GM19397 (cell line): ENCODE measurements at regions not wholly inside any gene's neighbourhood (a gene's known extent, or its start where the extent isn't known, plus 50 kb on each side); places are given as distances from the start of the nearest gene placed in this dataset.
"Not testable (repeated sequence)": the region's sequence is repeated elsewhere in the genome, so short reads cannot be mapped to it uniquely, and the experiment has no call there.

Experiments used
- ATAC-seq: cut with Tn5 transposase; IDR thresholded peaks from one replicate; pipeline ENCODE4 v1.9.1; 2021; ENCODE audit warnings: mild to moderate bottlenecking, moderate library complexity; ENCODE audit not compliant: unreplicated experiment

DNA sequence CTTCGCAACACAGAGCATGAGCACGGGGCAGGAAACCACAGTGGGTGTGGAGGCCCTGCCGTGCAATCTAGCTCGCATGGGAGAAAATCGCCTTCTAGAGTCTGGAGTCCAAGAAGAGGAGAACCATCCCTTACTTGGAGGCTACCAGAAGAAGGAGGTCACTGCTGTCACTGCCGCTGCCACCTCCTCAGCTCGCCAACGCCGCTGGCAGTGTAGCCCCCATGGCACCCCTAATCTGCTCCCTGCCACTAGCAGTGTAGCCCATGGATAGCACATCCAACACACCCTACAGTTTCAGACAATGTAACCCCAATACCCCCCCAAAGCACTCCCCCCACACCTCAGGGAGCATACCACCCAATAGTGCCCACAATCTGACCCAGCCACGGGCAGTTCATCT is 438.0 kb upstream of the ZNF337 start:
- no peak for ATAC-seq

DNA sequence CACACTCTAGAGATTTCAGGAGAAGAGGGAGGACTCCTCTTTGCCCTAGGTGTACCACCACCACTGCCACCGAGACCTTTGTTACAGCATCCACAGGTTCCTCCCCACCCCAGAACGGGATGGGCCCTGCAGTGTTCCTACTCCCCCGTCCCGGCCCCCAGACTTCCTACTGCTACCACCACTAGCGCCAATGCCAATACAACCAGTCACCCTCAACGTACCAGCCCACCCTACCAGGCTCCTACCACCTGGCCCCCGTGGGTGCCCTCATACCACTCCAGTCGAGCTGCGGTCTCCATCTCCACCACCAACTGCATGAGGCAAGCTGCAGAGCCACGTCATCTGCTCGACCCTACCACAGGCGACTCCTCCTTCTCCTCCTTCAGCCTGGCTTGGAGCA is 437.1 kb upstream of the ZNF337 start:
- ATAC-seq: not testable (repeated sequence)

DNA sequence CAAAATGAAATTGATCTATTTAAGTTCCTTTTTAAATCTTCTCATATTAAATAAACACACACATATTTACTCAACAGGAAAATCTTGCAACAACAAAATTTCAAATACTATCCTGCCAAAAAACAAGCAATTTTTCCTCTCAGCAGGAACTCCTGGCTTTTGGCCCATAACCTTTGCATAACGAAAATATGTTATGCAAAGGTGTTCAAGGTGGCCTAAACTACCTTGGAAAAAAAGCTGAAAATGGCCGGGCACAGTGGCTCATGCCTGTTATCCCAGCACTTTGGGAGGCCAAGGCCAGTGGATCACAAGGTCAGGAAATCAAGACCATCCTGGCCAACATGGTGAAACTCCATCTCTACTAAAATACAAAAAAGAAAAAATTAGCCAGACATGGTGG is 424.3 kb upstream of the ZNF337 start:
- not testable (repeated sequence) for ATAC-seq

DNA sequence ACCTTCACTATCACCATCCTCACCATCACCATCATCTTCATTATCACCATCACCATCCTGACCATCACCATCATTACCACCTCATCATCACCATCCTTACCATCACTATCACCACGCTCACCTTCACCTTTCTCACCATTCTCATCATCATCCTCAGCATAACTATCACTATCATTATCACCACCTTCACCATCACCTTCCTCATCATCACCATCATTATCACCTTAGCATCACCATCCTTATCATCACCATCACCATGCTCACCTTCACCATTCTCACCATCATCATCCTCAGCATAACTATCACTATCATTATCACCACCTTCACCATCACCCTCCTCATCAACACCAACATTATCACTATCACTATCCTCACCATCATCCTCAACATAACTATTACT is 397.8 kb upstream of the ZNF337 start:
- not testable (repeated sequence) for ATAC-seq

DNA sequence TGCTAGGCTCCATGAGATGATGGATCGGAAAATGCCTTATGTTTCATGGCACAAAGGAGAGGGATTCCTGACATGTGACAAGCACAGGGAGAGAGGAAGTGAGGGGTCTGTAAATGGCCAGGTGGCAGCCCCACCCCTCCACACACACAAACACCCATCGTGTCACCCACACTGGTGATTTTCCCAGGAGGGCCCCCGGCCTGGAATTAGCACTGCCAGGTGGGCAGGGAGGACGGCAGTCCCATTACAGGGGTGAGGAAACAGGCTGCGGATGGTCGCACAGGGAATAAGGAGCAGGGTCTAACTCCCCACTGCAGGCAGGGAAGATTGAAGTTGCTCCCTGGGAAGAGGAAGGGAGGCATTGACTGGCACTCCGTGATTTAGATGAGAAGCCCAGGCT is 395.3 kb upstream of the ZNF337 start:
- not testable (repeated sequence) for ATAC-seq

DNA sequence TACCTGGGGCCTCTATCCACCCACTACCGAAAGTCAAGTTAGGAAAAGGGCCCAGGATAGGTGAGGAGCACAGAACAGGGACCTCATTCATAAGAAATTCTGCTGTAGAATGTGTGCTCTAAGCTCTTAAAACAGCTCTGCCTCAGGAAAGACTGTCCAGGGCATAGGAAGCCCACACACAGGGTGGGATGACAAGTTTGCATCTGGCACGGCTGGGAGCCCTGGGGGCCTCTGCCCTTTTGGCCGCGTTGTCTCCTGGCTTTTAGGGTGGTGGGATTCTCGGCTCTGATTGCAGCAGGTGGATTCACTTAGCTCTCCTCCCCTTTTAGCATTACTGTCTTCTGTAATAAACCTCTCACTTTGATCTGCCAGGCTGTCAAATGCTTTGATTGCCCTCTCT is 389.5 kb upstream of the ZNF337 start:
- not testable (repeated sequence) for ATAC-seq

DNA sequence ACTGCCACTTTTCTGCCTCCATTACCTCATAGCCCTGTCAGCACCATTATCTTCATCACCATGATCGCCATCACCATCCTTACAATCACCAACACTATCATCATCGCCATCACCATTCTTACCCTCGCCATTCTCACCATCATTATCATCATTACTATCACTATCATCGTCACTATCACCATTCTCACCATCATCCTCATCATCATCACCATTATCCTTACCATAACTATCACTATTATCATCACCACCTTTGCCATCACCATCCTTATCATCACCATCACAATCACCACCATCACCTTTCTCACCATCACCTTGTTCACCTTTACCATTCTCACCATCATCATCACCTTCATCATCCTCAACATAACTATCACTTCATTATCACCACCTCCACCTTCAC is 377.3 kb upstream of the ZNF337 start:
- not testable (repeated sequence) for ATAC-seq

DNA sequence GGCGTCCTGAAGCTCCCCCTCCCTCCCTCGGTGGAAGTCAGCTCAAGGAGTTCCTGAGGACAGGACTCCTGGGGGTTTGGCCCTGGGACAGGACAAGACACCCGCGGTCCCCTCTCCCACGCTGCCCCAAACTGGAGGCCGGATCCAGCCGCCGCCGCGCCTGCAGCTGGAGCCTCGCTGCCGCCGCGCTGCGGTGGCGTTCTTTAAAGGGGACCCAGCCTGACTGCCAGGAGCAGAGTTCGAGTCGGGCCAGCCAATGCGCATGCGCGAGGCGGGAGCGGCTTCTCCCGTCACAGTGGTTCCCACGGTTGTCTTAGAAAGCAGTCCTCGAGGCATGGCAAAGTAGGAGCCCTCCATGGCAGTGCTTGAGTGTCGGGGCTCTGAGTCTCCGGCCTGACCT is 362.7 kb upstream of the ZNF337 start:
- ATAC-seq: not testable (repeated sequence)

DNA sequence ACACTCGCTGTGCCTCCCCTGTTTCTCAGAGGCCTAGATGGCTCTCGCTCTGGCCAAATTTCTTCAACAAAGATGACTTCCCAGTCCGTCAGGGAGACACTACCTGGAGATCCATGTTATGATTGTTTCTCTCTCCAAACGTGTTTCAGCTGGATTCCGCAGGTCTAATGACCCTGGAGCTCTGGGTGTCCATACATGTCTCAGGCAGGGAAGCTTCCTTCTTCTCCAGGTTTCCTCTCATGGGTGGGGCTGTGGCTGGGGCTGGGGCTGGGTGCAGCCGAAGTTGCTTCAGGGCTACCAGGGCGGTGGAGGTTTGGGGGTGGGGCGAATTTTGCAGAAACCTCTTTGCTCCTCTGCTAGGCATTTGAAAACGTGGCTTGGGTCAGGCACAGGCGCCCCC is 361.8 kb upstream of the ZNF337 start:
- ATAC-seq: not testable (repeated sequence)

DNA sequence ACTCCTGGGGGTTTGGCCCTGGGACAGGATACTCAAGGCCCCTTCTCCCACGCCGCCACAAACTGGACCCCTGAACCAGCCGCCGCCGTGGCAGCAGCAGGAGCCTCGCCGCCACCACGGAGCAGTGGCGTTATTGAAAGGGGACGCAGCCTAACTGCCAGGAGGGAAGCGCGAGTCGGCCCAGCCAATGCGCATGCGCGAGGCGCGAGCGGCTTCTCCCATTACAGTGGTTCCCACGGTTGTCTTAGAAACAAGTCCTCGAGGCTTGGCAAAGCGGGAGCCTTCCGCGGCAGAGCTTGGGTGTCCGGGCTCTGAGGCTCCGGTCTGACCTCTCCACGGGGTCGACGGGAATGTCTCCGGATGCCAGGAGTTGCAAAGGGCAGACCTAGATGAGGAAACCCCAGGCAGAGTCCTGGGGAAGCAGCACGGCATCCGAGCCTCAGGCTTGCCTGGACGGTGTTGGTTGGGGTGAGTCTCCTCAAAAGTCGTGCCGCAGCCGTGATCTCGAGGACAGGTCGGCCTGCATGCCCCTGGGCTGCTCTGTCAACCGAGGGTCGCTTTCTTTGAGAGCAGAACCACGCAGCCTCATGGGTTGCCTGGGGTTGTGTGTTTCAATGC is 360.6 kb upstream of the ZNF337 start:
- ATAC-seq: not testable (repeated sequence)

DNA sequence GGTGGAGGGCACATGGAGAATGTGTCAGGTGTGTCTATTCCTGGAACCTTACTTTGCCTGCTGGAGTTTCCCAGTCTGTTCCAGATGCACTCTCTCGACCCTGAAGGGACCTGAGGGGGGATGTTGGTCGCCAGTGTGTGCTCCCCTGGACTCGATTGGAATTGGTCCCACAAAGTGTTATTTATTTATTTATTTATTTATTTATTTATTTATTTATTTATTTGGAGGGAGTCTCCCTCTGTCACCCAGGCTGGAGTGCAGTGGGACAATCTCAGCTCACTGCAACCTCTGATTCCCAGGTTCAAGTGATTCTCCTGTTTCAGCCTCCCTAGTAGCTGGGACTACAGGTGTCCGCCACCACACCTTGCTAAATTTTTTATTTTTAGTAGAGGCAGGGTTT is 329.1 kb upstream of the ZNF337 start:
- not testable (repeated sequence) for ATAC-seq

DNA sequence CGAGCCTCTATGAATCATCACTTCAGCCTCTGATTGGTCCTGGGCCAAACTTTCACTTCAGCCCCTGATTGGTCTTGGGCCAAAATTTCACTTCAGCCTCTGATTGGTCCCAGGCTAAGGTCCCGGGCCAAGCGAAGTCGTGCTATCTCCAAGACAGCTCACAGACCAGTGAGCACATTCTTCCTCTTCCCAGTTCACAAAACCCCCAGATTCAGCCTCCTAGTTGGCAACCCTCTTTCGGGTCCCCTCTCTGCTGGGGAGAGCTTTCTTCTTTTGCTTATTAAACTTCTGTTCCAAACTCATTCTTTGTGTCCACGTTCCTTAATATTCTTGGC is 314.3 kb upstream of the ZNF337 start:
- not testable (repeated sequence) for ATAC-seq

DNA sequence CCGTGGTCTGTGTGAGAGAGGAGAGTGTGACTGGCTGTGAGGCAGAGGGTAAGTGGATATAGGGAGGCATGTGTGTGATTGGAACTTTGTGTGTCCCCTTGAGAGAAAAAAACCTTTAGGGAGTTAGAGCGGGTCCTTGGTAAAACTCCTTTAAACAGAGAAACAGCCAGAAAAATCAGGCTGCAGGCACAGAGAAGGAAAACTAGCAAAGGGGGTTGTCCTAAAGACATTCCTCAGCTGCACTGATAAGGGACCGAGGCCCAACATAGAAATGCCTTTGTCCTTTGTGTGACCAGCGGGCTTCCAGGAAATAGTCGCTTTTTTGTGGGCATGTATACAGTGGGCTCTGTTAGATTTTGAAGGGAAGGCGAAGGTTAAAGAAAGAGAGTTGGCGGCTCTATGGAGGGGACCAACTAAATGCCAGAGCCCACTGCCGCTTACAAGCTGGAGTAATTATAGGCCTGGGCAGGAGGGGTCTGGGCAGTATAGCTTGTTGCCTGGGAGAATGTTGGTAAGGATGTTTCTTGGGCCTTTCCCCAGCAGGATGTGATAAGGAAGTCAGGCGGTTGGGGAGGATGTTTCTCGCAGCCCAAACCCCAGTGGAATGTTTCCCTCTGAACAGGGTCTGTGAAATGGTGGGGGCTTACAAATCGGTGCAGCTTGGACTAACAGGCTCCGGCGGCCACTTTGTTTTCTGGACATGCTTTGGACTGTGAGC is 313.7 kb upstream of the ZNF337 start:
- not testable (repeated sequence) for ATAC-seq

DNA sequence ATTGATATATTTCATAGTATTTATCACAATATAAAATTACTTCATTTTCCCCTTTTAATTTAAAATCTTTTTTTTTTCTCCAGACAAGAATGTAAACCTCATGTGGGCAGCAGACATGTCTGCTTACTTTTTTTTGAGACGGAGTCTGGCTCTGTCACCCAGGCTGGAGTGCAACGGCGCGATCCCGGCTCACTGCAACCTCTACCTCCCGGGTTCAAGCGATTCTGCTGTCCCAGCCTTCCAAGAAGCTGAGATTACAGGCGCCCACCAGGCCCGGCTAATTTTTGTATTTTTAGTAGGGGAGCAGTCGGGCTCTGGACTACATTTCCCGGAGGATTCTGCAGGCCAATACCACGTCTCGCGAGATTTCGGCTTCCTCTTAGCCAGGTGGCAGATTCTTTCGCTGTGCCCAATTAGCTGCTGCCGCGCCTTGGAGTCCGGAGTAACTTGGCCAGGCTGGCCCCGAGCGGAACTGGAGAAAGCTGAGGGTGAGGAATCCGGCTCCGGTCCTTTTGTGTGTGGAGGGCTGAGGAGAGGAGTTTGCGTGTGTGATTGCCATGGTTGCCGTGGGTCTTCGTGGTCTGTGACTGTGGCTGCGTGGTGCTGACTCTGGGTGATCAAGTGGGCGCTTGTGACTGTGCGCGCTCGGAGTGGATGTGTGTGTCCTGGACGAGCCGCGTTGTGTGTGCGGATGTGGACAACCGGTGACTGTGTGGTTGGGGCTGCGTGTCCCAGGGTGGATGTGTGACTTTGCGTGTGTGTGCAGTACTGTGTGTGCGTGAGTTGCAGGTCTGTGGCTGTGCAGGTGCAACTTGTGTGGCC is 313.0 kb upstream of the ZNF337 start:
- ATAC-seq: not testable (repeated sequence)

DNA sequence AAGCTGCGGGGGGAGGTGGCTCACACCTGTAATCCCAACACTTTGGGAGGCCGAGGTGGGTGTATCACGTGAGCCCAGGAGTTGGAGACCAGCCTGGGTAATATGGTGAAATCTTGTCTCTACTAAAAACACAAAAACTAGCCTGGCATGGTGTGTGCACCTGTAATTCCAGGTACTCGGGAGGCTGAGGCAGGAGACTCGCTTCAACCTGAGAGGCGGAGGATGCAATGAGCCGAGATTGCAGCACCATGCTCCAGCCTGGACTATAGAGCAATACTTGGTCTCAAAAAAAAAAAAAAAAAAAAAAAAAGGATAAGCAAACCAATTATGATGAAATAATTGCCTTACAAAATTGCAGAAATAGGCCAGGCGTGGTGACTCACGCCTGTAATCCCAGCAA is 311.4 kb upstream of the ZNF337 start:
- not testable (repeated sequence) for ATAC-seq

DNA sequence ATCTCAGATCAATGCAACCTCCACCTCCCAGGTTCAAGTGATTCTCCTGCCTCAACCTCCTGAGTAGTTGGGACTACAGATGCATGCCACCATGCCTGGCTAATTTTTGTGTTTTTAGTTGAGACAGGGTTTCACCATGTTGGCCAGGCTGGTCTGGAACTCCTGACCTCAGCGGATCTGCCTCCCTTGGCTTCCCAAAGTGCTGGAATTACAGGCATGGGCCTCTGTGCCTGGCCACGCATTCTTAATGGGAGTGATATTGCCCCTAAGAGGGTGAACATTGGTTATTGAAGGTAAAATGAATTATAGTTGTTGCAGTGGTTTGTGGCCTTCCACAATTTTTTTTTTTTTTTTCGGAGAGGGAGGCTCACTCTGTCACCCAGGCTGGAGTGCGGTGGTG is 309.5 kb upstream of the ZNF337 start:
- not testable (repeated sequence) for ATAC-seq

DNA sequence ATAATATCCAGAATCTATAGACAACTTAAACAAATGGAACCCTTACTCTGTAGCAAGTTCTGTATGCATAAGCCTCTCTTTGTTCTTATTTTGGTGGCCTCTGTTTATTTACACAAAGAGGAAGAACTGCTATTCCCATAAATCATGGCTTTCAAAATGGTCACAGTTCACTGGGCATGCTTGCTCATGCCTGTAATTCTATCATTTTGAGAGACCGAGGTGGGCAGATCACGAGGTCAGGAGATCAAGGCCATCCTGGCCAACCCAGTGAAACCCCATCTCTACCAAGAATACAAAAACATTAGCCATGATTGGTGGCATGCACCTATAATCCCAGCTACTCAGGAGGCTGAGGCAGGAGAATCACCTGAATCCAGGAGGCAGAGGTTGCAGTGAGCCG is 307.3 kb upstream of the ZNF337 start:
- not testable (repeated sequence) for ATAC-seq

DNA sequence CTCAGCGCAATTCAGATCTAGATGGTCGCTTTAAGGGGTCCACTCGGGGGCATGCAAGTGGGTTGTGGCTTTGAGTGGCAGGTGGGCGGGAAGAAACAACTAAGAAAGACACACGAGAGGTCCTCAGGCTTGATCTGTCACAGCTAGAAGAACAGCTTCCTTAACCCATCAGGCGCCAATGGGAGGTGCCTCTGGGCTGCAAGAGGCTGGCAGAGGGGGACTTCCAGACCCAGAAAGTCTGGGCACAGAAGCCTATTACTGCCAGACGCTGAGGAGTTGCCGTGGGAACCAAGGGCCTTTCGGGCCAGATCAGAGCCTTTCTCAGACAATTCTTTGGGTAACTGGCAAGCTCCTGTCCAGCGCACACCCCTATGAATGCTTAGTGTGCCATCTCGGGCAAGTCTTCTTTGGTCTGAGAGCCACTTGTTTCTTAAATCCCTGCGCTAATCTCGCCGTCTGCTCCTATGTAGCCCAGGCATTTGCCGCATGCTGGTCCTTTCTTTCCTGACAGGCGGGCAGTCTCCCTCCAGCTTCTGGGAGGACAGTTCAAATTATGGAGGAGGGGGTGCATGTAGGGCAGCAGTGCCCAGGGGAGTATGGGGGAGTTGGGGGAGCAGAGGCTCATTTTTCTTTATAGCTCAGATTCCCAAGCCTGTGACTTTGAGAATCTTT is 300.9 kb upstream of the ZNF337 start:
- ATAC-seq: not testable (repeated sequence)

DNA sequence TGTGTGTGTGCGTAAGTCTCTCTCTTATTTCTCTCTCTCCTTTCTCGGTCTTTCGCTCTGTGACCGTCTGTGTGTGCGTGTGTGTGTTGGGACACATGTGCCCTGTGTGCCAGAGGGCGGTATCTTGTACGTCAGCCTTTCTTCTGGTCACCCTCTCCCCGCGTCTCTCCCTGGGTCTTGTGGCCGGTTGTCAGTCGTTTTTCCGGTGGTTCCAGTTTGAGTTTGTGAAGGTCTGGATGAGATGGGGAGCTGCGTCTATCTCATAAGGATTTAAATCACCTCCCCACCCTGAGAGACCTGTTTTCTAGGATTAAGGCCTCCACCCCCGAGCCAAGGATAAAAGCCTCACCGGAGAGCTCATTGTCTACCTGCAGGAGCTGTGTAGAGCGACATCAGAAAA is 295.5 kb upstream of the ZNF337 start:
- ATAC-seq: no peak

DNA sequence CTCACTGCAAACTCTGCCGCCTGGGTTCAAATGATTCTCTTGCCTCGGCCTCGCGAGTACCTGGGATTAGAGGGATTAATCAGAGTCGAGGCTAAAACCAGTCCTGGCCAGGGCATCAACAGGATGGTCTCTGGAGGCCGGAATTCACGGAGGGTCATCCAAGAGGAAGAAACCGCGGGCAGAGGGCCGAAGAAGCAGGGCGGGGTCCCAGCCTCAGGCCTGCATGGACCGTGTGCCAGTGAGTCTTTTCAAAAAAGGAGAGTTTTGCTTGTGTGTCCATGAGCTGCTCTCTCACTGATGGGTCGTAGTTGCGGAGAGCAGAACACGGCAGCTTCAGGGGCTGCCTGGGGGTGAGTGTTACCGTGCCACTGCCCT is 295.1 kb upstream of the ZNF337 start:
- no peak for ATAC-seq

DNA sequence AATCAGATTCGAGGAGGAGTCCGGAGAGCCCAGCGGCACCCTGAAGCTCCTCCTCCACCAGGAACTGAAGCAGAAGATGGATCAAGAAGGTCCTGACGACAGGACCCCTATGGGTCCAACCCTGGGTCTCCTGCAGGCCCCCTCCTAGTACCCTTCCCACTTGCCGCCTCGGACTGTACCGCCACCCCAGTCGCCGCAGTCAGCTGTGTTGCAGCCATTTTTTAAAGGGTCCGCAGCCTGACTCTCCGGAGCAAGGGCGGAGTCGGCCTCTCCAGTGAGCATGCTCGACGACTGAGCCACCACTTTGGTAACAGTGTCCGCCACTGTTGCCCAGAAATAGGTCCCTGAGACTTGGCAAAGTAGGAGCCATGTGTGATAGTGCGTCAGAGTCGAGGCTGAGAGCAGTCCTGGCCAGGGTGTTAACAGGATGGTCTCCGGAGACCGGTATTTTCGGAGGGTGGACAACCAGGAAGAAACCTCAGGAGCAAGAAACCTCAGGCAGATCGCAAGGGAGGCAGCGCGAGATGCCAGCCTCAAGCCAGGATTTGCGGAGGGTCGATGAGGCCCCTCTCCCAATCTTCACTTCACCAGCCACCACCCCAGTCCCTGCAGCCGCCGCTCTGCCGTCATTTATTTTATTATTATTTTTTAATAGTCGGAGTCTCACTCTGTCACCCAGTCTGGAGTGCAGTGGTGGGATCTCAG is 294.6 kb upstream of the ZNF337 start:
- no peak for ATAC-seq
